GM12864 (cell line): ENCODE measurements at regions not wholly inside any gene's neighbourhood (a gene's known extent, or its start where the extent isn't known, plus 50 kb on each side); places are given as distances from the start of the nearest gene placed in this dataset.
"Not testable (repeated sequence)": the region's sequence is repeated elsewhere in the genome, so short reads cannot be mapped to it uniquely, and the experiment has no call there.

Experiments used
- DNase-seq: peaks from one replicate; pipeline ENCODE4 v3.0.0-alpha.2; 2011; ENCODE audit warnings: low read depth
- H3K4me3 ChIP-seq: 2 replicates; pipeline ENCODE4 v1.5.1; 2011; ENCODE audit warnings: mild to moderate bottlenecking, low read depth, low read length, control low read depth
- CTCF ChIP-seq: IDR thresholded peaks from 2 replicates; pipeline ENCODE4 v1.5.1; 2011; ENCODE audit warnings: low read depth, mild to moderate bottlenecking, moderate library complexity, low read length, control low read depth, inconsistent platforms; ENCODE audit errors: missing control alignments

GRCh38 chr13:58341318-58341717, 709.8 kb downstream of the PCDH17 start:
- no peak for TF ChIP-seq CTCF
- no peak for DNase-seq
- H3K4me3 ChIP-seq = no peak overlapping the region

GRCh38 chr13:58343076-58343475, 711.5 kb downstream of the PCDH17 start:
- DNase-seq = no peak
- no peak for TF ChIP-seq CTCF
- no peak overlapping the region for H3K4me3 ChIP-seq

- DNase-seq, H3K4me3 ChIP-seq: not testable (repeated sequence)
Measured at GRCh38 chr13:58352100-58352499, 720.6 kb downstream of the PCDH17 start.

- DNase-seq = no peak
- no peak for TF ChIP-seq CTCF
- no peak overlapping the region for H3K4me3 ChIP-seq
Measured at GRCh38 chr13:58369936-58370335, 738.4 kb downstream of the PCDH17 start.

- no peak for DNase-seq
- no peak for TF ChIP-seq CTCF
- H3K4me3 ChIP-seq = no peak overlapping the region
Measured at GRCh38 chr13:58376349-58376748, 744.8 kb downstream of the PCDH17 start.

GRCh38 chr13:58376775-58377174, 745.2 kb downstream of the PCDH17 start:
- no peak for DNase-seq
- TF ChIP-seq CTCF = no peak
- H3K4me3 ChIP-seq = no peak overlapping the region

- H3K4me3 ChIP-seq = no peak overlapping the region
- DNase-seq = no peak
- no peak for TF ChIP-seq CTCF
Measured at GRCh38 chr13:58379221-58379620, 747.7 kb downstream of the PCDH17 start.

GRCh38 chr13:58385336-58385735, 753.8 kb downstream of the PCDH17 start:
- DNase-seq, H3K4me3 ChIP-seq: not testable (repeated sequence)
